HK-2 (cell line): ENCODE measurements at regions not wholly inside any gene's neighbourhood (a gene's known extent, or its start where the extent isn't known, plus 50 kb on each side); places are given as distances from the start of the nearest gene placed in this dataset.

ENCODE experiments used
- DNase-seq: peaks from one replicate; pipeline ENCODE4 v3.0.0-alpha.2; 2018; ENCODE audit not compliant: unreplicated experiment

GRCh38 chr1:13968361-13968760 lies 268.4 kb downstream of the PRDM2 start:
- DNase-seq, result no peak

GRCh38 chr1:13970631-13971247 lies 270.8 kb downstream of the PRDM2 start:
- no peak for DNase-seq

GRCh38 chr1:13976485-13976884 lies 276.5 kb downstream of the PRDM2 start:
- DNase-seq, result no peak

- DNase-seq, result no peak
Measured at GRCh38 chr1:13981142-13981541, 281.2 kb downstream of the PRDM2 start.

- no peak for DNase-seq
Measured at GRCh38 chr1:13983393-13983792, 283.4 kb downstream of the PRDM2 start.

GRCh38 chr1:13990939-13991338 lies 291.0 kb downstream of the PRDM2 start:
- DNase-seq, result no peak

- no peak for DNase-seq
Measured at GRCh38 chr1:13992489-13993285, 292.7 kb downstream of the PRDM2 start.

GRCh38 chr1:13994386-13994785 lies 294.4 kb downstream of the PRDM2 start:
- DNase-seq, result no peak

- DNase-seq, result no peak
Measured at GRCh38 chr1:13996334-13996733, 296.3 kb downstream of the PRDM2 start.

- no peak for DNase-seq
Measured at GRCh38 chr1:14003552-14003951, 303.6 kb downstream of the PRDM2 start.

GRCh38 chr1:14009582-14009981 lies 309.6 kb downstream of the PRDM2 start:
- no peak for DNase-seq

- DNase-seq, result no peak
Measured at GRCh38 chr1:14010476-14010875, 310.5 kb downstream of the PRDM2 start.

GRCh38 chr1:14011132-14011531 lies 311.1 kb downstream of the PRDM2 start:
- no peak for DNase-seq

- DNase-seq, result no peak
Measured at GRCh38 chr1:14011888-14012287, 311.9 kb downstream of the PRDM2 start.

GRCh38 chr1:14014929-14015328 lies 314.9 kb downstream of the PRDM2 start:
- no peak for DNase-seq

GRCh38 chr1:14015917-14016316 lies 315.9 kb downstream of the PRDM2 start:
- no peak for DNase-seq

- no peak for DNase-seq
Measured at GRCh38 chr1:14017531-14017961, 317.6 kb downstream of the PRDM2 start.

GRCh38 chr1:14019461-14019860 lies 319.5 kb downstream of the PRDM2 start:
- no peak for DNase-seq

- no peak for DNase-seq
Measured at GRCh38 chr1:14020006-14020405, 320.0 kb downstream of the PRDM2 start.

GRCh38 chr1:14027099-14027498 lies 327.1 kb downstream of the PRDM2 start:
- no peak for DNase-seq

- no peak for DNase-seq
Measured at GRCh38 chr1:14031461-14031860, 331.5 kb downstream of the PRDM2 start.

- no peak for DNase-seq
Measured at GRCh38 chr1:14034506-14034905, 334.5 kb downstream of the PRDM2 start.

- no peak for DNase-seq
Measured at GRCh38 chr1:14037101-14037847, 337.3 kb downstream of the PRDM2 start.
